Prostate gland (tissue), 2 donors: ENCODE measurements at regions not wholly inside any gene's neighbourhood (a gene's known extent, or its start where the extent isn't known, plus 50 kb on each side); places are given as distances from the start of the nearest gene placed in this dataset.

Source experiments
- CTCF ChIP-seq, 4 experiments: fragments of 200-600 bp in 2 of 4; fragments of 450-650 bp in 2 of 4; sonication (generic) in 2 of 4; IDR thresholded peaks; 1 replicate in 3 of 4; 2 replicates in 1 of 4; pipeline ENCODE4 v1.5.1; 2016 to 2019; ENCODE audit warnings: antibody characterized with exemption in 4 of 4, mild to moderate bottlenecking in 2 of 4, moderate library complexity in 2 of 4
- POLR2A ChIP-seq: fragments of 450-650 bp; IDR thresholded peaks from one replicate; pipeline ENCODE4 v1.6.1; 2016; ENCODE audit warnings: antibody characterized with exemption, mild to moderate bottlenecking
- POLR2AphosphoS5 ChIP-seq: sonication (generic); formaldehyde crosslinking; IDR thresholded peaks from one replicate; pipeline ENCODE4 v1.6.1; 2017; ENCODE audit warnings: antibody characterized with exemption

- no peak for TF ChIP-seq CTCF (IDR thresholded peaks at IDR 0.05)
- TF ChIP-seq POLR2AphosphoS5, result no peak
- no peak for TF ChIP-seq POLR2A
Observed at GRCh38 chr2:133947057-133947456, 306.8 kb upstream of the MGAT5 start.
